HepG2 (cell line): ENCODE measurements at regions not wholly inside any gene's neighbourhood (a gene's known extent, or its start where the extent isn't known, plus 50 kb on each side); places are given as distances from the start of the nearest gene placed in this dataset.
A peak's percentile ranks its signal among the peaks of the same experiment; 100 is the strongest.

Experiments used
- ATAC-seq: fragments of 200-7000 bp; cut with Tn5 transposase; 3 replicates; pipeline ENCODE4 v1.9.1; 2020; ENCODE audit warnings: mild to moderate bottlenecking, moderate library complexity
- BruUV-seq: library from RNA; stranded (reverse); fragments of 400-500 nt; replicated peaks from 2 replicates; lab custom pipeline; 2021; lab: Mats Ljungman, UMichigan
- CTCF ChIA-PET: fragments of 300-600 bp; formaldehyde crosslinking; extraction: SDS; loops from one replicate; lab custom pipeline; 2021; ENCODE audit warnings: low total read pairs, inconsistent platforms, low intra/inter-chr PET ratio; lab: Yijun Ruan, JAX
- POLR2A ChIA-PET: fragments of 350-600 bp; sonication (Branson Sonifier 250); formaldehyde crosslinking; loops from one replicate; lab custom pipeline; 2020; ENCODE audit warnings: antibody characterized with exemption, inconsistent platforms; lab: Yijun Ruan, JAX
- DNase-seq: peaks from one replicate; pipeline ENCODE4 v3.0.0-alpha.2; 2015; ENCODE audit warnings: low spot score
- FAIRE-seq: peaks from 3 replicates; lab custom pipeline; 2011; peaks lifted over from hg19 to GRCh38; lab: Jason Lieb, UNC
- H2AFZ ChIP-seq: one replicate; pipeline ENCODE4 v1.6.1; 2011; ENCODE audit warnings: low read length, inconsistent platforms
- H3K27ac ChIP-seq: fragments of 300-600 bp; 3 replicates; pipeline ENCODE4 v1.8.0; 2011; ENCODE audit warnings: mixed run types, mild to moderate bottlenecking, mixed read lengths, low read length, inconsistent platforms; ENCODE audit not compliant: insufficient read depth; ENCODE audit errors: extremely low read length
- H3K27me3 ChIP-seq, 2 experiments: fragments of 200-600 bp in 1 of 2; 2 replicates in 1 of 2; 3 replicates in 1 of 2; pipeline versions ENCODE4 v1.6.0 to v1.8.0; 2011; ENCODE audit warnings: low read length in 2 of 2, mild to moderate bottlenecking in 2 of 2, moderate library complexity in 2 of 2, inconsistent platforms in 1 of 2; ENCODE audit not compliant: insufficient read depth in 2 of 2, control insufficient read depth in 1 of 2
- H3K36me3 ChIP-seq, 2 experiments: fragments of 200-600 bp in 1 of 2; replicated peaks in 1 of 2; 2 replicates in 1 of 2; 3 replicates in 1 of 2; pipeline versions ENCODE4 v1.5.1 to v1.8.0; 2011; ENCODE audit warnings: low read length in 2 of 2, inconsistent platforms in 1 of 2; ENCODE audit not compliant: insufficient read depth in 2 of 2, control insufficient read depth in 1 of 2
- H3K4me1 ChIP-seq: 2 replicates; pipeline ENCODE4 v1.5.1; 2012; ENCODE audit warnings: low read length, inconsistent platforms; ENCODE audit not compliant: insufficient read depth
- H3K4me2 ChIP-seq: 2 replicates; pipeline ENCODE4 v1.6.0; 2011; ENCODE audit warnings: low read depth, low read length, inconsistent platforms
- H3K4me3 ChIP-seq, 3 experiments: fragments of 200-600 bp in 1 of 3; sonication (generic), shearing (Covaris generic) in 1 of 3; replicated peaks in 1 of 3; 2 replicates each; pipeline ENCODE4 v1.5.1; 2011 to 2016; ENCODE audit warnings: low read length in 3 of 3, inconsistent platforms in 2 of 3, low read depth in 2 of 3, mild to moderate bottlenecking in 2 of 3, control low read depth in 1 of 3, mixed read lengths in 1 of 3; ENCODE audit not compliant: insufficient read depth in 1 of 3
- H3K79me2 ChIP-seq: one replicate; pipeline ENCODE4 v1.6.1; 2011; ENCODE audit warnings: low read length, inconsistent platforms; ENCODE audit not compliant: insufficient read depth
- H3K9ac ChIP-seq: 2 replicates; pipeline ENCODE4 v1.6.0; 2011; ENCODE audit warnings: mild to moderate bottlenecking, low read depth, low read length, inconsistent platforms; ENCODE audit not compliant: insufficient read depth
- H3K9me3 ChIP-seq: 2 replicates; pipeline ENCODE4 v1.5.1; 2012; ENCODE audit warnings: mild to moderate bottlenecking, low read length
- H4K20me1 ChIP-seq: 2 replicates; pipeline ENCODE4 v1.6.0; 2011; ENCODE audit warnings: inconsistent platforms, mild to moderate bottlenecking, low read length, moderate library complexity; ENCODE audit not compliant: insufficient read depth
- AGO1 ChIP-seq: fragments of 200-400 bp; formaldehyde crosslinking; IDR thresholded peaks from 2 replicates; pipeline ENCODE4 v1.6.1; 2017; ENCODE audit warnings: mild to moderate bottlenecking, low read depth, low read length, moderate library complexity; ENCODE audit not compliant: poor library complexity, severe bottlenecking
- ATF7 ChIP-seq, 2 experiments: fragments of 450-650 bp in 1 of 2; sonication (generic) in 1 of 2; formaldehyde crosslinking in 1 of 2; IDR thresholded peaks; 2 replicates each; pipeline versions ENCODE4 v1.4.0 to v1.6.1; 2016 to 2020; ENCODE audit warnings: antibody characterized with exemption in 1 of 2, mild to moderate bottlenecking in 1 of 2, missing genetic modification reagents in 1 of 2
- DPF2 ChIP-seq: sonication (generic); formaldehyde crosslinking; IDR thresholded peaks from 2 replicates; pipeline ENCODE4 v1.4.0; 2020; ENCODE audit warnings: mild to moderate bottlenecking, low read depth, missing genetic modification reagents, borderline replicate concordance
- E2F5 ChIP-seq: sonication (generic); formaldehyde crosslinking; conservative IDR thresholded peaks from 2 replicates; pipeline ENCODE4 v1.4.0; 2020; ENCODE audit warnings: missing genetic modification reagents
- IKZF1 ChIP-seq: fragments of 450-650 bp; IDR thresholded peaks from 2 replicates; pipeline ENCODE4 v1.7.1; 2016
- KDM3A ChIP-seq: IDR thresholded peaks from 2 replicates; pipeline ENCODE4 v1.6.1; 2018; ENCODE audit warnings: low read depth, missing compliant biosample characterization
- NFATC3 ChIP-seq: sonication (generic); formaldehyde crosslinking; IDR thresholded peaks from 2 replicates; pipeline ENCODE4 v1.5.1; 2020; ENCODE audit warnings: mild to moderate bottlenecking, missing genetic modification reagents
- NR3C1 ChIP-seq: sonication (generic); formaldehyde crosslinking; IDR thresholded peaks from 2 replicates; pipeline ENCODE4 v1.4.0; 2020; ENCODE audit warnings: missing genetic modification reagents
- SNAPC4 ChIP-seq: sonication (generic); formaldehyde crosslinking; IDR thresholded peaks from 2 replicates; pipeline ENCODE4 v1.4.0; 2020; ENCODE audit warnings: mild to moderate bottlenecking, missing genetic modification reagents
- TSC22D2 ChIP-seq: sonication (generic); formaldehyde crosslinking; IDR thresholded peaks from 2 replicates; pipeline ENCODE4 v1.5.1; 2020; ENCODE audit warnings: missing genetic modification reagents, mild to moderate bottlenecking, borderline replicate concordance
- ZNF800 ChIP-seq: sonication (generic); formaldehyde crosslinking; IDR thresholded peaks from 2 replicates; pipeline ENCODE4 v1.4.0; 2020; ENCODE audit warnings: missing genetic modification reagents
- WGBS: methylation state at CpG from one replicate; pipeline ENCODE4 v1.1.6; 2017; ENCODE audit warnings: low lambda C conversion rate; 5-methylcytosine and 5-hydroxymethylcytosine counted together
- in situ Hi-C: cut with HindIII; loops from 2 replicates; pipeline ENCODE4 v1.10.0; 2017; ENCODE audit warnings: low pct_unique_long_range_greater_than_20kb; ENCODE audit not compliant: extremely low pct_ligation_motif_present
- intact Hi-C: fragments of 100-400 bp; cut with micrococcal nuclease; formaldehyde crosslinking; loops from one replicate; pipeline ENCODE4 v1.10.0; 2022; ENCODE audit not compliant: unreplicated experiment

GRCh38 chr10:85524001-85524666, 842.5 kb downstream of the GRID1 start (continued):
- TF ChIP-seq ZNF800 (no peak), DPF2 (CRISPR knock-in tag) (no peak)

GRCh38 chr10:85527616-85528317, 838.8 kb downstream of the GRID1 start:
- BruUV-seq: no TSS peak

More at GRCh38 chr10:85527616-85528317, 838.8 kb downstream of the GRID1 start:
- intact Hi-C loops (no loop called here), in situ Hi-C loops (no loop called here)
- DNase-seq (no peak), FAIRE-seq (no peak), ATAC-seq (no peak)
- POLR2A ChIA-PET: no interaction called here
- H3K4me2 ChIP-seq: no peak overlapping the region
- H3K4me1 ChIP-seq: no peaks in the 10 kb centered on the region
- no peaks in the 10 kb centered on the region for H3K36me3 ChIP-seq
- no peaks in the 10 kb centered on the region for H3K27me3 ChIP-seq
- TF ChIP-seq IKZF1 (no peak), ATF7 (IDR thresholded peaks at IDR 0.05) (peak; percentile 17; the same call in 1 of the 2 replicates), ATF7 (CRISPR knock-in tag; IDR thresholded peaks at IDR 0.05) (no peak), NFATC3 (no peak), TSC22D2 (CRISPR knock-in tag) (no peak), SNAPC4 (CRISPR knock-in tag) (no peak), E2F5 (CRISPR knock-in tag) (no peak), NR3C1 (CRISPR knock-in tag) (no peak), KDM3A (CRISPR knock-in tag) (no peak), AGO1 (no peak)
- no peak overlapping the region for H2AFZ ChIP-seq
- H3K4me3 ChIP-seq: no peak overlapping the region
- peaks cover 21% of the 10 kb centered on the region for H3K9me3 ChIP-seq
- H3K9ac ChIP-seq: no peak overlapping the region
- no peaks in the 10 kb centered on the region for H4K20me1 ChIP-seq
- no peaks in the 10 kb centered on the region for H3K79me2 ChIP-seq
- CTCF ChIA-PET: no interaction called here
- no peak overlapping the region for H3K27ac ChIP-seq
- 6% methylated on average over 3 of the region's 3 CpGs for WGBS
